HL-60 (cell line): ENCODE measurements at regions not wholly inside any gene's neighbourhood (a gene's known extent, or its start where the extent isn't known, plus 50 kb on each side); places are given as distances from the start of the nearest gene placed in this dataset.

Experiments used
- DNase-seq, 2 experiments: peaks; one replicate each; pipeline ENCODE4 v3.0.0-alpha.2; 2010 to 2020; ENCODE audit warnings: low read depth in 1 of 2, low spot score in 1 of 2
- H3K27ac ChIP-seq: fragments of 250-450 bp; sonication (Bioruptor Pico); replicated peaks from 2 replicates; pipeline ENCODE4 v1.5.1; 2020; ENCODE audit warnings: mild to moderate bottlenecking, moderate library complexity
- H3K27me3 ChIP-seq: fragments of 250-450 bp; sonication (Bioruptor Pico); 2 replicates; pipeline ENCODE4 v1.5.1; 2021; ENCODE audit warnings: mild to moderate bottlenecking, moderate library complexity; ENCODE audit not compliant: insufficient read depth, poor library complexity, severe bottlenecking
- H3K4me3 ChIP-seq: replicated peaks from 2 replicates; pipeline ENCODE4 v1.5.1; 2011; ENCODE audit warnings: mild to moderate bottlenecking, control low read depth, low read length; ENCODE audit not compliant: insufficient read depth
- GABPA ChIP-seq: IDR thresholded peaks from 2 replicates; pipeline ENCODE4 v1.6.1; 2012; ENCODE audit warnings: low read depth
- POLR2AphosphoS5 ChIP-seq: IDR thresholded peaks from 2 replicates; pipeline ENCODE4 v1.6.1; 2012; ENCODE audit warnings: low read depth
- SPI1 ChIP-seq: IDR thresholded peaks from 2 replicates; pipeline ENCODE4 v1.6.1; 2012; ENCODE audit warnings: low read depth, mild to moderate bottlenecking, borderline replicate concordance
- TF ChIP-seq, protein P1 (sequence below): IDR thresholded peaks from one replicate; pipeline ENCODE4 v1.5.1; 2011; ENCODE audit warnings: low read length, control low read depth, inconsistent platforms; ENCODE audit not compliant: insufficient read depth
- TF ChIP-seq, protein P2 (sequence below): IDR thresholded peaks from 2 replicates; pipeline ENCODE4 v1.6.1; 2012; ENCODE audit warnings: low read depth; ENCODE audit not compliant: insufficient replicate concordance

DNA sequence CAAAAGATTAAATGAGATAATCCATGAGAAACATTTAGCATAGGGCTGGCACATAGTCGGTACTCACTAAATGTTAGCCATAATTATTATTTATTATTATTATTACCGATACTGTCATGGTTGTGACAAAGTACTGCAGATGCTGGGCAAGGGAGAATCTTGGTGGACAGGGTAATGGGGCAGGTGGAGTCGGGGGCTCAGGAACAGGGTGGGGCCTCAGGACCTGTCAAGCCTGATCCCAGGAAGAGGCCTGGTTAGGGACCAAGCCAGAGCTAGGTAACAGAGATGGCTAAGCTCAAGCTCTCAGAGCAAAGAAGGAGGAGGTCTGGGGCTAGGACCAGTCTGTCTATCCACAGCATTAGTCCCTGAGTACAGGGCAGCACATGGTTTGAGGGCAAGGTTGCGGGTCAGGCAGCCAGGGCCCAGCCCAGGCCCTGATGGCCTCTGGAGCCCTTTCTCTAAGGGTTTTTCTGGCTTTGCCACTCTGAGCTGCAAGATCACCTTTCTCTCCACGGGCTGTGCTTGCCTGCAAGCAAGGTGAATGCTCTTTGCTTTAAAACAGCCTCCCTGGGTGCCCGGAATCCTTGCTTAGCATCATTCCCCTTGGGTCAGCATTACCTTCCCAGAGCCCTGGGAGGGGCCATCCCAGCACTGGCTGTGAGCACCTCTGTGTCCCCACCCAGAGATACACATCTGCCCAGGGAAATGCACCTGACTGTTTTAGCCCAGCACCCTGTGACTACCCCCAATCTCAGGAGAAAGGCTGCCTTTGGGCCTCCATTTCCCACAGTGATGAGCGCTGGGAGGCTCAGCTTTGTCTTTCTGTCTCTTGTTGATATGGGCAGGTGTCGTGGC, 572.0 kb downstream of the PTPRU start:
- DNase-seq, result no peak
- no peak for TF ChIP-seq SPI1
- TF ChIP-seq, protein P1, sequence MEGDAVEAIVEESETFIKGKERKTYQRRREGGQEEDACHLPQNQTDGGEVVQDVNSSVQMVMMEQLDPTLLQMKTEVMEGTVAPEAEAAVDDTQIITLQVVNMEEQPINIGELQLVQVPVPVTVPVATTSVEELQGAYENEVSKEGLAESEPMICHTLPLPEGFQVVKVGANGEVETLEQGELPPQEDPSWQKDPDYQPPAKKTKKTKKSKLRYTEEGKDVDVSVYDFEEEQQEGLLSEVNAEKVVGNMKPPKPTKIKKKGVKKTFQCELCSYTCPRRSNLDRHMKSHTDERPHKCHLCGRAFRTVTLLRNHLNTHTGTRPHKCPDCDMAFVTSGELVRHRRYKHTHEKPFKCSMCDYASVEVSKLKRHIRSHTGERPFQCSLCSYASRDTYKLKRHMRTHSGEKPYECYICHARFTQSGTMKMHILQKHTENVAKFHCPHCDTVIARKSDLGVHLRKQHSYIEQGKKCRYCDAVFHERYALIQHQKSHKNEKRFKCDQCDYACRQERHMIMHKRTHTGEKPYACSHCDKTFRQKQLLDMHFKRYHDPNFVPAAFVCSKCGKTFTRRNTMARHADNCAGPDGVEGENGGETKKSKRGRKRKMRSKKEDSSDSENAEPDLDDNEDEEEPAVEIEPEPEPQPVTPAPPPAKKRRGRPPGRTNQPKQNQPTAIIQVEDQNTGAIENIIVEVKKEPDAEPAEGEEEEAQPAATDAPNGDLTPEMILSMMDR, result no peak
- no peak for TF ChIP-seq GABPA
- no peak for TF ChIP-seq POLR2AphosphoS5
- TF ChIP-seq, protein P2, sequence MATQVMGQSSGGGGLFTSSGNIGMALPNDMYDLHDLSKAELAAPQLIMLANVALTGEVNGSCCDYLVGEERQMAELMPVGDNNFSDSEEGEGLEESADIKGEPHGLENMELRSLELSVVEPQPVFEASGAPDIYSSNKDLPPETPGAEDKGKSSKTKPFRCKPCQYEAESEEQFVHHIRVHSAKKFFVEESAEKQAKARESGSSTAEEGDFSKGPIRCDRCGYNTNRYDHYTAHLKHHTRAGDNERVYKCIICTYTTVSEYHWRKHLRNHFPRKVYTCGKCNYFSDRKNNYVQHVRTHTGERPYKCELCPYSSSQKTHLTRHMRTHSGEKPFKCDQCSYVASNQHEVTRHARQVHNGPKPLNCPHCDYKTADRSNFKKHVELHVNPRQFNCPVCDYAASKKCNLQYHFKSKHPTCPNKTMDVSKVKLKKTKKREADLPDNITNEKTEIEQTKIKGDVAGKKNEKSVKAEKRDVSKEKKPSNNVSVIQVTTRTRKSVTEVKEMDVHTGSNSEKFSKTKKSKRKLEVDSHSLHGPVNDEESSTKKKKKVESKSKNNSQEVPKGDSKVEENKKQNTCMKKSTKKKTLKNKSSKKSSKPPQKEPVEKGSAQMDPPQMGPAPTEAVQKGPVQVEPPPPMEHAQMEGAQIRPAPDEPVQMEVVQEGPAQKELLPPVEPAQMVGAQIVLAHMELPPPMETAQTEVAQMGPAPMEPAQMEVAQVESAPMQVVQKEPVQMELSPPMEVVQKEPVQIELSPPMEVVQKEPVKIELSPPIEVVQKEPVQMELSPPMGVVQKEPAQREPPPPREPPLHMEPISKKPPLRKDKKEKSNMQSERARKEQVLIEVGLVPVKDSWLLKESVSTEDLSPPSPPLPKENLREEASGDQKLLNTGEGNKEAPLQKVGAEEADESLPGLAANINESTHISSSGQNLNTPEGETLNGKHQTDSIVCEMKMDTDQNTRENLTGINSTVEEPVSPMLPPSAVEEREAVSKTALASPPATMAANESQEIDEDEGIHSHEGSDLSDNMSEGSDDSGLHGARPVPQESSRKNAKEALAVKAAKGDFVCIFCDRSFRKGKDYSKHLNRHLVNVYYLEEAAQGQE, result no peak

DNA sequence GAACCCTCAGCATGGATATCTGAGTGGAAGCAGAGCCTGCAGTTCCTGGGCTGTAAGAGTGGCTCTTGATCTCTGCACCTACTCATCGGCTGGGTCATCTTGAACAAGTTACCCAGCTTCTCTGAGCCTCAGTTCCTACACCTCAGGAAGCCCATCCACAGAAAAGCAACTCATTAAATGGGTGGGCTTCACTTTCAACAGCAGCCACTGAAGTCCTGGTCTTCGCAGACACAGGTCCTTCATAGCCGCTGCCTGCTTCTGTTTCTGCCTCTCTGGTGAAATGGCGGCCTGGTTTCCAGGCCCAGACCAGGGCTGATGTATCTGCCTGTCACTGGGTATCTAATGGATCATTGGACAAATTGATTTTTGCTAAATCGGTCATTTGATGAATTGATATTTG, 571.4 kb downstream of the PTPRU start:
- Histone ChIP-seq H3K27ac (no peak overlapping the region), H3K27me3 (no peaks in the 10 kb centered on the region), H3K4me3 (no peak overlapping the region)
- no peak for TF ChIP-seq GABPA
- TF ChIP-seq, protein P2, result no peak
- TF ChIP-seq, protein P1, result no peak
- TF ChIP-seq POLR2AphosphoS5, result no peak
- TF ChIP-seq SPI1, result no peak
- DNase-seq, result no peak

More for the DNA sequence above, 572.0 kb downstream of the PTPRU start:
- Histone ChIP-seq H3K4me3 (no peak overlapping the region), H3K27me3 (no peaks in the 10 kb centered on the region), H3K27ac (no peak overlapping the region)

DNA sequence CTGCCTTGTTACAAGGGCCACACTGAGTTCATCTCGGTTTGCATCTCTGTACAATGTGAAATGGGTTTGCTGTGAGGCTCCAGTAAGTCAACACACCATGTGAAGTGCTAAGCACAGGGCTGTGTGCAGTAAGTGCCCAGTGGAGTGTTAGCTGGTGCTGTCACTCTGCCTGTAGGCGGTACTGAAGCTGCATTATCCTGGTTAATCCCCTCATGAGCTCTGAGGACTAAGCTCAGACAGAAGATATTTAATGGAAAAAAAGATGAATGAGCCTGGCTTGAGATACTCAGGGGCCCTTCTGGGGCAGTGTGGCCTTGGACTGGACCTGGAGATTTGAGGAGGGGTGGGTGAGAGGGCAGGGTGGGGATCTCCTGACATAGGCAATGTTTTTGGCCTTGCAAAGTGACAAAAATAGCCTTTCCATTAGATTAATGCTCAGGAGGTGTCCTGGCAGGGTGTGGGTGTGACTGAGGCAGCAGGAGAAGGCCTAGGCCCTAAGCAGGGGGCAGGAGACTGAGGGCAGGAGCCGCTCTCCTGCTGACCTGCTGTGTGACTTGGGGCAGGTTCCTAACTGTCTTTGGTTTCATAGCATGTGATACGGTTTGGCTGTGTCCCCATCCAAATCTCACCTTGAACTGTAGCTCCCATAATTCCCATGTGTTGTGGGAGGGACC, 570.5 kb downstream of the PTPRU start:
- Histone ChIP-seq H3K27me3 (no peaks in the 10 kb centered on the region), H3K4me3 (no peak overlapping the region), H3K27ac (no peak overlapping the region)
- no peak for DNase-seq
- no peak for TF ChIP-seq POLR2AphosphoS5
- TF ChIP-seq, protein P2, result no peak
